Neural crest cell (in vitro differentiated cells): ENCODE measurements at regions not wholly inside any gene's neighbourhood (a gene's known extent, or its start where the extent isn't known, plus 50 kb on each side); places are given as distances from the start of the nearest gene placed in this dataset.

Source experiments
- DNase-seq: peaks from one replicate; pipeline ENCODE4 v3.0.0; 2021; ENCODE audit warnings: low read depth, mixed read lengths, low spot score
- H3K27ac Mint-ChIP-seq: one replicate; pipeline ENCODE4 v1.8.0; 2021; ENCODE audit warnings: mild to moderate bottlenecking, mixed read lengths; ENCODE audit not compliant: unreplicated experiment
- H3K27me3 Mint-ChIP-seq: 2 replicates; pipeline ENCODE4 v1.8.0; 2021; ENCODE audit warnings: low read depth, mild to moderate bottlenecking, mixed read lengths
- H3K36me3 Mint-ChIP-seq: 2 replicates; pipeline ENCODE4 v1.8.0; 2021; ENCODE audit warnings: low read depth, mild to moderate bottlenecking, mixed read lengths
- H3K4me1 Mint-ChIP-seq: 2 replicates; pipeline ENCODE4 v1.8.0; 2021; ENCODE audit warnings: mixed read lengths
- H3K4me3 Mint-ChIP-seq: one replicate; pipeline ENCODE4 v1.8.0; 2021; ENCODE audit warnings: mild to moderate bottlenecking, mixed read lengths
- H3K9me3 Mint-ChIP-seq: 2 replicates; pipeline ENCODE4 v1.8.0; 2021; ENCODE audit warnings: mixed read lengths
- CTCF ChIP-seq: fragments of 200-600 bp; sonication (generic); conservative IDR thresholded peaks from 2 replicates; pipeline ENCODE4 v1.5.0; 2021; ENCODE audit warnings: antibody characterized with exemption, mild to moderate bottlenecking

- no peak for TF ChIP-seq CTCF
- H3K4me1 Mint-ChIP-seq = peaks cover 48% of the 10 kb centered on the region
- peaks cover 16% of the 10 kb centered on the region for H3K36me3 Mint-ChIP-seq
- H3K27ac Mint-ChIP-seq = peak overlapping the region; percentile 79
- no peak for DNase-seq
- no peaks in the 10 kb centered on the region for H3K27me3 Mint-ChIP-seq
- H3K9me3 Mint-ChIP-seq = peaks cover 19% of the 10 kb centered on the region
- H3K4me3 Mint-ChIP-seq = peak overlapping the region; percentile 20
Measured at GRCh38 chr12:105793421-105793820, 345.3 kb downstream of the NUAK1 start.

GRCh38 chr12:105798256-105798845 is 340.4 kb downstream of the NUAK1 start:
- H3K9me3 Mint-ChIP-seq = peaks cover 14% of the 10 kb centered on the region

DNA sequence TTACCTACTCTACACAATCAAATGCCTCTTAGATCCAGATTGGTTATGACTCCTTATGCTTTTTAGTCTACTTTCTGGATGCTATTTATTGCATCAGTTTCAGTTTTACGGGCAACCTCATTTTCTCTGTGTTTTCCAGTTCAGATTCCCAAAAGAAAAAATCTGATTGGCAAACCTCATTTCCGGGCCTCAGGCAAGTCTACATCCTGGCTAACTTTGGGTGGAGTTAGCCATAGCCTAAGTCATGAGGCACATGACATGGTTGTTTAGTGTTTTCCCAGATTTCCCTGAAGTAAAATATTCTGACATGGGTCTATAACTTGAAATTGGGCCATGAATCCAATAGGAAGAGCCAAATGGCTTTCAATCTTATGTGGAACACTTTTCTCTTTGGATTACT is 339.7 kb downstream of the NUAK1 start:
- peaks cover 14% of the 10 kb centered on the region for H3K9me3 Mint-ChIP-seq
- H3K36me3 Mint-ChIP-seq = no peaks in the 10 kb centered on the region
- no peak for DNase-seq
- no peaks in the 10 kb centered on the region for H3K27me3 Mint-ChIP-seq
- H3K27ac Mint-ChIP-seq = no peak overlapping the region
- peaks cover 43% of the 10 kb centered on the region for H3K4me1 Mint-ChIP-seq
- no peak overlapping the region for H3K4me3 Mint-ChIP-seq
- TF ChIP-seq CTCF = no peak

More at GRCh38 chr12:105798256-105798845, 340.4 kb downstream of the NUAK1 start:
- no peaks in the 10 kb centered on the region for H3K36me3 Mint-ChIP-seq
- H3K4me3 Mint-ChIP-seq = no peak overlapping the region
- H3K27ac Mint-ChIP-seq = no peak overlapping the region
- H3K4me1 Mint-ChIP-seq = peaks cover 50% of the 10 kb centered on the region
- H3K27me3 Mint-ChIP-seq = no peaks in the 10 kb centered on the region
- TF ChIP-seq CTCF = no peak
- DNase-seq = no peak

DNA sequence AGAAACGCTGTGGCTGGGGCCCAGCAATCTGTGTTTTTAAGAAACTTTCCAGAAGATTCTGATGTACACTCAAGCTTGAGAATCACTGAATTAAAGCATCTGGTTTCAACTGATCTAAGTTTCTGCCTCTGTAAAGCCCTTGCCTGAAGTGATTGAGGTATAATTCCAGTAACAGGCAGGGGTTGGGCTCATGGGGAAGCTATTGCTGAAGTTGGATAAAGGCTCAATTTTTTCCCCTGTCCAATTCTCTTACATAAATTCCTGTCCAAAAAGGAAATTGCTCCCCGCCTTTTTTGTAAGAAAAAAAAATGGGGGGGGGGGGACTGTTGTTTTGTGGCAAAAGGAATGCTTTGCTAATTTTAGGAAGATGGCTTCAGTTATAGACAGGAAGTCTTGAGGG is 337.4 kb downstream of the NUAK1 start:
- H3K27ac Mint-ChIP-seq = no peak overlapping the region
- H3K9me3 Mint-ChIP-seq = peaks cover 14% of the 10 kb centered on the region
- no peaks in the 10 kb centered on the region for H3K36me3 Mint-ChIP-seq
- H3K4me1 Mint-ChIP-seq = peaks cover 47% of the 10 kb centered on the region
- H3K4me3 Mint-ChIP-seq = no peak overlapping the region
- H3K27me3 Mint-ChIP-seq = no peaks in the 10 kb centered on the region
- DNase-seq = no peak
- no peak for TF ChIP-seq CTCF

- TF ChIP-seq CTCF = no peak
- H3K27ac Mint-ChIP-seq = no peak overlapping the region
- no peaks in the 10 kb centered on the region for H3K36me3 Mint-ChIP-seq
- peaks cover 40% of the 10 kb centered on the region for H3K4me1 Mint-ChIP-seq
- H3K4me3 Mint-ChIP-seq = no peak overlapping the region
- peaks cover 17% of the 10 kb centered on the region for H3K9me3 Mint-ChIP-seq
- H3K27me3 Mint-ChIP-seq = no peaks in the 10 kb centered on the region
- DNase-seq = no peak
Measured at GRCh38 chr12:105803292-105803691, 335.5 kb downstream of the NUAK1 start.
